NCI-H446 treated with DMSO at 0.1 percent for 48 hours (cell line): ENCODE measurements at regions not wholly inside any gene's neighbourhood (a gene's known extent, or its start where the extent isn't known, plus 50 kb on each side); places are given as distances from the start of the nearest gene placed in this dataset.

Experiments
- DNase-seq: peaks from one replicate; lab custom pipeline; 2025; lab: John Stamatoyannopoulos, UW

- no peak for DNase-seq
Measured at GRCh38 chr2:129299756-129300155, 679.7 kb upstream of the RAB6C start.

DNA sequence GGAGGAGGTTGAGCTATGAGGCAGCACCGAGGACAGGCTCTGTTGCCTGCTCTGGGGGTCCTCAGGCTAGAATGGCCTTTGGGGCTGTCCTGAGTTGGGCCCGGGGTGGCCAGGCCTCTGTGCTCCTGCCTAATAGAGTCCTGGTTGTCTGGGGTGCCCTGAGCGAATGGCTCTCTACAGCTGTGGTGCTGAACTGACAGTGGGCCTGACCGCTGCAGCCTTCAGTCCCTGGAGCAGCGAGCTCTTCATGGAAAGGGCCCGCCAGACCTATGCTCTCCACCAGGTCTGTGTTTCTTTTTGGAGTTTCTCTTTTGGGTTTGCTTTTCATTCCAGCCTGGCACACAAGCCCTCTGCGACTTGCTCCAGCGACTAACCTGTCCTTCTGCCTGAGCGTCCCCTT, 679.0 kb upstream of the RAB6C start:
- no peak for DNase-seq

GRCh38 chr2:129301431-129301913, 678.0 kb upstream of the RAB6C start:
- DNase-seq, result no peak

DNA sequence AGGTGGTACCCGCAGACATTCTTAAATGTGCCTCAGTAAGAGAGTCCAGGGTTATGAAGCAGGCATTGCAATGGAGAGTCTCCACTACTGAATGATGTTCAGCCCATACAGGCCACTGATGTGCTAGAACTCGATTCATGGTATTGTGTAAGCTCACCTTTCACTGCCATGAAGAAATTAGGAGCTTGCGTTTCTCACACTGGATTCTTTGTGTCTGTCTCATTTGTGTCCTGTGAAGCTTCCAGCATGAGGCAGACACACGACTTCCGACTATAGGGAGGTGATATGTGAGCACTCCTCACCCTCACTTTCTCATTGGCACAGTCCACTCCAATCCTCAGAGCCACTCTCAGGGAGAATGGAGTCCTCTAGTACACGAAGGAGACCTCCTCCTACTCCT, 677.4 kb upstream of the RAB6C start:
- DNase-seq, result no peak

DNA sequence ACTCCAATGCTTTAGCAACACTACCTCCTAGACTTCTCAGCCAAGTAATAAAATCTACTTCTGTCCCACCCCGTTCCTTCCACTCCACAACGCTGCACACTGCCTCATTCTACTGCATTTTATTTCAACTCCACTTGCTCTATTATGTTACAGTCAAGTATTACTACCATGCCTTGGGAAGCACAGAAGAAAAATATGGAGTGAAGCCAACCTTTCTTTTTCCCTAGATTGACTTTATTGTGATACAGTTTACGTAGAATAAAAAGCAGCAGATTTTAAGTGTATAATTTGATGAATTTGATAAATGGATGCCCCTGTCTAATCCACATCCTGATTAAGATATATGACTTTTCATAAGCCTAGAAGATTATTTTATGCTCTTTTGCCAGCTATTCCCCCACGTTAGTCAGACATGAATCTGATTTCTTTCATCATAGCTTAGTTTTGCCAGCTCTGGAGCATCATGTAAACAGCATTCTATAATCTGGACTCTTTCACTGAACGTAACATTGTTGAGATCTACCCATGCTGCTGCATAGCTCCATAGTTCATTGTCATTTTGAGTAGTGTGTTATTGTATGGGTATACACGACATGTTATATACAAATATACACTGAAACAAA, 676.8 kb upstream of the RAB6C start:
- no peak for DNase-seq

DNA sequence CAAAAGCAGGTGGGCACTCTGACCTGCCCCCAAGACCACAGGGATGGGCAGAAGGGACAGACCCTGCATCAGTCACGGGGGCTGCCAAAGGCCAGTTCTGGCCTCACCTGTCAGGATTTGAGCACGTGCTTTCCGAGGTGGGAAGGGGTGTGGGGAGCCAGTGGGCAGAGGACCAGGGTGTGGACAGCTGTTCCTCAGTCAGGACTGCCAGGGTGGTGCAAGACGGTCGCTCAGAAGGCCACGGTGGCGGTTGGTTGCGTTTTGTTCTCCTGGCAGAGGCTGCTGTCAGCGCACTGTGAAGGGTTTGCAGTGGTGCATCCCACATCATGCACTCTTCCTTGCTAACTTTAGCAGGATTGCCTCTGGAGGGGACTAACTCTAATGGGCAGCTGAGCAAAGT, 665.3 kb upstream of the RAB6C start:
- DNase-seq, result no peak

- DNase-seq, result no peak
Measured at GRCh38 chr2:129318581-129319421, 660.7 kb upstream of the RAB6C start.

DNA sequence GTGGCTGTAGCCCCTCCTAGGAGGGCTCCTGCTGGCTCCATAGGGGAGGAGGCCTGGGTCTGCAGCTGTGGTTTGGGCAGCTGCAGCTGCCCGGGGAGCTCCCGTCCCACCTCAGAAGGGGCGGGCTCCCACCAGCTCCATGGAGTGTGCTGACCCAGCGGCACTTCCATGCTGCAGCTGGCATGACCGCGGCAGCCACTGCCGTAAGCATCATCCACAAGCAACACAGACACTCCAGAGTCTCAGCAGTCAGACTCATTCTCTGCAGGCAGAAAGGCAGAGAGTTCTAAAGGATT, 660.1 kb upstream of the RAB6C start:
- no peak for DNase-seq

- DNase-seq, result no peak
Measured at GRCh38 chr2:129320288-129320687, 659.2 kb upstream of the RAB6C start.

DNA sequence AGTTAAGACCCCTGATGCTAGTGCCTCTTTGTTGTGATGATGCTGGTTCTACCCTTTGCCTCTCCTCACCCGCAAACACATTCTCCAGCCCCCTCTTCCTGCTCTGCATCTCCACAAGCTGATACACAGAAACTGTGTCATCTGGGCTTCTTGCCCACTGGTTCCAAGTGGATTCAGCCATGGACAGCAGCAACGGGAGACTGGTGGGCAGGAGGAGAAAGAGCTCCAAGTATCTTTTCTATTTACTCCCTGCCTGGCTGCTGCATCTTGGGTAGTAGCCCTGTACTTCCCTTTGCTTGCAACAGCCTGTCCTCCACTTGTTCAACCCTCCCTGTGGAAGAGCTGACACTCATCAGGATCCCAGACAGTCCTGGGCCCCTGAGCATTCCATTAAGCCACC, 655.1 kb upstream of the RAB6C start:
- DNase-seq, result no peak

DNA sequence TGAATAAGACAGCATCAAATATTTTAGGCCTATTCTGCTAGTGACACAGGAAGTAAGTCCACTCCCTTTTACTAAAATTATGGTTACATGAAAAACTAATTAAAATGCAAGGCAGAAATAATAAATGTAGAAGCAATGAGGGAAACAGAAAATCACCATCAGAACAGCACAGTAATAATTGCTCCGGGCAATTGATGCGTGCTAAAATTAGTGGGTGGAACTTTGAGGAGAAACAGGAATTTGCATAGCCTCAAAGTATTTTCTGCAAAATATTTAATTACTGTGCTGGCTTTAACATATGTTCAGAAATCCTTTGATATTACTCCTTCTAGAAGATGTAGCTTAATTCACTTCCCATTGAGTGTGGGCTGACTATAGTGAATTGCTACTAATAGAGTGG, 654.3 kb upstream of the RAB6C start:
- DNase-seq, result no peak

GRCh38 chr2:129329574-129329973, 649.9 kb upstream of the RAB6C start:
- DNase-seq, result no peak

GRCh38 chr2:129330504-129330903, 649.0 kb upstream of the RAB6C start:
- no peak for DNase-seq

DNA sequence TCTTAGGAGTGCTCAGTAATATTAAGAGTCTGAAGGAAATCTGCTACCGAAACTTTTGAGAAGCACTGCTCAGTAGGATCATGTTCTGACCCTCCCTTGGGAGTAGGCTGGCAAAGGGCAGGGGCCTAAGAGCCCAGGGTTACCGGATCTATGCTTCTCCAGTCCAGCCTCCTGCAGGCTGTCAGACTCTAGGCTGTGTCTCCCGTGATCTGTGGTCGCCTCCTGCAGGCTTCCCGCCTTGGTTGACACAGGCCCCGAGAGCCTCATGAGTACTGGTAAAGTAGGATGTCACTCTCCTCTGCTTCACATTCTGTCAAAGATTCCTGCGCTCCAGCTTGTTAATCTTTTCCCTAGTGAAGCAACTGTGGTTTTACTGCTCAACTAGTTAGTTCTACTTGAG, 647.8 kb upstream of the RAB6C start:
- no peak for DNase-seq

- DNase-seq, result no peak
Measured at GRCh38 chr2:129334128-129334527, 645.3 kb upstream of the RAB6C start.

DNA sequence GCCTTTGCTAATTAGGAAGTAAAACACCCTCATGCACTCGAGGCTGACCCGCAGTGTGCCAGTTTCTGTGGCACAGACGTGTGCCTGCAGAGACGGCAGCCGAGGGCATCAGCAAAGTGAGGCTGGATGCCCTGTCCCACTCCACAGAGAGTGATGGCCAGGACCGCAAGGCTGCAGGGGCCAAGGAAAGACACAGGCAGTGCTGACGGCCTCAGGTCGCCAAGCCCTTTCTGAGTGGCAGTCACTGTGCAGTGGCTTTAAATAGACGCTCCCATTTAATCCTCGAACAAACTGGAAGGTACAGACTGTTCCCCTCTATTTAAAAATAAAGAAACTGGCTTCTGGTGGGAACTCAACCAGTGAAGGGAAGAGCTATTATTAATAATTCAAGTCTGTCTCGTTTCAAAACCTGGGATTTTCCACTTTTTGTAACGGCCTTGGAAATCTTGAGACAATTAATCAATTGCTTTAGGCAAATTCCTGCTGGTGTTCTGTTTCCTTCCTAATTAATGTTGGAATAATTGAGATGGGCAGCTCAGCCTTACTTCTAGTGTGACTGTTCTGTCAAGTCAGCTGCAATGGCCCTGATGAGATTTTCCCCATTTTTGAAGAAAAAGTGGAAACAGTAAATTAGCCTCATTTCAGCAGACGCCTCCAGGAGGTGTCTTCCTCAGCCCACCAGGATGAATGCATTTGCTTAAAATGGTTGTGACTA, 644.6 kb upstream of the RAB6C start:
- no peak for DNase-seq

- DNase-seq, result no peak
Measured at GRCh38 chr2:129336276-129336675, 643.2 kb upstream of the RAB6C start.

GRCh38 chr2:129337076-129337475, 642.4 kb upstream of the RAB6C start:
- DNase-seq, result no peak

DNA sequence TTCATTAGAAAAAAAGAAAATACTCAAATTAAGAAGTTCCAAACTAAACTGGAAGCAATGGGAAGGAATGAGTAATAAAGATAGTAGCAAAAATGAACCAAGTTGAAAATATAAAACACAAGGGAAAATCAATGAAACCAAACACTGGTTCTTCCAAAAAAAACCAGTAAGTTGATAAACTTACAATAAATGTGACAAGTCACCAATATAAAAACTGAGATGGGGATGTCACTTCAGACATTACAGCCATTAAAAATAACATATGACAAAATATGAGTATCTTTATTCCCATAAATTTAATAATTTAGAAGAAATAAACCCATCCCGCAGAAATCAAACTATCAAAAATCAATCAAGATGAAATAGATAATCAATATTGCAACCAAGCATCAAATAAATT, 633.9 kb upstream of the RAB6C start:
- no peak for DNase-seq

DNA sequence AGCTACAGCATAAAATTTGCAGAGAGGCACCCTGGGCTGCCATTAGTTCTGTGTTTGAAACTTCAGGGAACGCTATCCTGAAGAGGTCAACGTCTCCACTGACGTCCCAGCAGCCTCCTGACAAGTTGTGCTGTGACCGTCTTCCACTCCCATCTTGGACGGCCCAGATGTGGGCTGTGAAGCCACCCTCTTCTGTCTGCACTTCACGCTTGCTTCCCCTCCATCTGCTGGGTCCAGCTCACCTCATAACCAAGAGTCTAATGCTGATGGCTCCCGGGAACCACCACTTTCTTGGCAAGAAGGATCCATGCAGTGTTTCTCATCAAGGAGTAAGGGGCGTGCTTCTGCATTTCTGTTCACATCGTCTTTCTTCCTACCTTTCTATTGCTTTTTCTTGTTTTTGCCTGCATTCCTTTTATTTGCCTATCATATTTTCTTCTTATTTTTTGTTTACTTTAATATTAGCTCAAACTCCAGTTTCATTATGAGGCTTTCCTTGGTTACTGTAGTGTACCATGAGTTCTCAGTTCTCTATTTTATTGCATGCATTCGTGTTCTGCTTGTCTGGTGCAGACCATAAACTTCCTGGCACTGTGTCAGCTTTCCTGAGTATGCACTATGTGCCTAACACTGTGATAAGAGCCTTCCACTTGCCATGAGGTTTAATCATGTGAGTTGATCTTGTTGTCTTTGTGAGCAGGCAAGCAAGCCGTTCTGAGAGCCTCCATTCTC, 631.8 kb upstream of the RAB6C start:
- DNase-seq, result no peak

- DNase-seq, result no peak
Measured at GRCh38 chr2:129354631-129355030, 624.8 kb upstream of the RAB6C start.

GRCh38 chr2:129361688-129362087, 617.8 kb upstream of the RAB6C start:
- no peak for DNase-seq

- DNase-seq, result no peak
Measured at GRCh38 chr2:129366263-129366662, 613.2 kb upstream of the RAB6C start.
